ENCODE measurements at regions not wholly inside any gene's neighbourhood (a gene's known extent, or its start where the extent isn't known, plus 50 kb on each side); places are given as distances from the start of the nearest gene placed in this dataset.

DNA sequence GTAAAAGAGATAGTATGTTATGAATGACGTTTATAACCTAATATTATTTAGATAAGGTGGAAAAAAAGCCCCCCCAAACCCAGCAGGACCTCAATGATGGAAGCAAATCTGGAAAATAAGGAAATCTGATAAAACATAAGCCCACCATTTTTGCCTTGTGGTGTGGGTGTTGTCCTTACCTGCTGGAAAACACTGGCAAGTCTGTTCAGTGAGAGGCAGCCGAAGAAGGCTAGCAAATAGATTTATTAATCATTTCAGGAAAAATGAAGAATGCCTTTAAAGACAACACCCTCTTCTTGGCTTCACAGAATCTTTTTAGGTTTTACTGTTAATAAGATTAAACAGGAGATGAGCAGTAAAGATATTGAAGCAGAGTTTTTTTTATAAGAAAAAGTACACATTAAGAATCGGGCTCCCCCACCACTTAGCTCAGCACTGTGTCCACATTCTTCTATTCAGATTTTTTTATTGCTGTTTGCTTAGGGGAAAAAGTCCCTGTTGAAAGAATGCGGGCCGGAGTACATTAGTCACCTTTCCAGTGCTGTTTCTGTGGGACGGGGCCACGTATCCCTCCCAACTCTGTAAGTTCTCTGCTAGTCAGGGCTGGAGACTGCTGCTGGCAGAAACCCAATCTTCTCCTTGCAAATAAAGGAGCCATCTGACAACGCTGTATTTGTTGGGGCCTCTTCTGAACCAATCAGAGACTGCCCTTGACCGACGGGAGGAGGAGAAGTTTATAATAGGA, 104.1 kb downstream of the EVX1 start:
- peak overlapping the region; percentile 92 for H3K27ac ChIP-seq (ENCODE audit: low read length)
- peak; percentile 99 for DNase-seq
- peak overlapping the region; percentile 86 for H3K4me2 ChIP-seq (ENCODE audit: low read length)
- CTCF ChIA-PET = no interaction called here
- H3K9ac ChIP-seq (ENCODE audit: low read length) = peak overlapping the region; percentile 62
- ATAC-seq = peak; percentile 91
- peak overlapping the region; percentile 57 for H3K4me3 ChIP-seq (ENCODE audit: low read length)
- peak overlapping the region; percentile 79 for H2AFZ ChIP-seq (ENCODE audit: low read length)
- no peaks in the 10 kb centered on the region for H3F3A ChIP-seq (ENCODE audit: low read length, unreplicated experiment)
- no peaks in the 10 kb centered on the region for H4K20me1 ChIP-seq (ENCODE audit: low read length)
- TF ChIP-seq EZH2 (IDR thresholded peaks at IDR 0.05; ENCODE audit: low read length, unreplicated experiment) = no peak
- TF ChIP-seq EZH2phosphoT487 (IDR thresholded peaks at IDR 0.05; ENCODE audit: borderline replicate concordance, low read length) = no peak
- TF ChIP-seq CTCF (conservative IDR thresholded peaks at IDR 0.05; ENCODE audit: low read depth, low read length) = no peak
- no peaks in the 10 kb centered on the region for H3K79me2 ChIP-seq (ENCODE audit: low read length)
- no peaks in the 10 kb centered on the region for H3K36me3 ChIP-seq (ENCODE audit: low read depth, low read length)
- BruUV-seq (replicated peaks) = no TSS peak
- intact Hi-C loops (cut with micrococcal nuclease) = loop anchor here (1.0 to 2.0 kb wide), 8 partner anchors 26 to 316 kb away; partner anchors contain the start of genes EVX1 and HIBADH
- POLR2A ChIA-PET (ENCODE audit: unreplicated experiment) = interaction anchor here (0.7 kb wide), 1 partner anchor 421 kb away, joined by 3 read pairs; no protein-coding TSS in a partner anchor
- peaks cover 43% of the 10 kb centered on the region for H3K4me1 ChIP-seq (ENCODE audit: insufficient read depth, low read length)
- H3K9me2 ChIP-seq (replicated peaks; ENCODE audit: low read length) = no peaks in the 10 kb centered on the region
- no peaks in the 10 kb centered on the region for H3K9me3 ChIP-seq (ENCODE audit: low read length)
- H3K27me3 ChIP-seq (ENCODE audit: low read length) = no peaks in the 10 kb centered on the region

DNA sequence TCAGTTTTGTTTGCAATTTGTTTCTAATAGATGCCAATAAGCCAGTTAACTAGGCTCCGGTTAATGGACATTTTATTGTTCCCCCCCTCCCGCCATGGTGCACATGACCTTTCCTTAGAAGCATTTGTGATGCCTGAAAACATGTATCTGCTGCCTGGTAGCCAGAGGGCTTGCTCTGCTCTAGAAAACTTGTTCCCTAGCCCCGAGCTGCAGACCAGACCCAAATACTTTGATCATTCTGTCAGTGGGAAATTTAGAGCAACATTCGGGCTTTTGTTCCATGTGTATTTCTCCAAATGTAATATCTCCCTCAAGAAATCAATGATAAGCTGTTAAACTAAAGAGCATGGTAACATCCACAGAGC, 104.7 kb downstream of the EVX1 start:
- Histone ChIP-seq H3K9me3 (ENCODE audit: low read length) (no peaks in the 10 kb centered on the region), H3K79me2 (ENCODE audit: low read length) (no peaks in the 10 kb centered on the region), H3K36me3 (ENCODE audit: low read depth, low read length) (no peaks in the 10 kb centered on the region), H3F3A (ENCODE audit: low read length, unreplicated experiment) (no peaks in the 10 kb centered on the region), H3K27ac (ENCODE audit: low read length) (peak overlapping the region; percentile 91), H3K4me3 (ENCODE audit: low read length) (peak overlapping the region; percentile 55; the same call in 1 of the 2 replicates), H3K27me3 (ENCODE audit: low read length) (no peaks in the 10 kb centered on the region), H3K9me2 (replicated peaks; ENCODE audit: low read length) (no peaks in the 10 kb centered on the region), H3K9ac (ENCODE audit: low read length) (peak overlapping the region; percentile 51), H3K4me2 (ENCODE audit: low read length) (peak overlapping the region; percentile 86), H4K20me1 (ENCODE audit: low read length) (no peaks in the 10 kb centered on the region), H3K4me1 (ENCODE audit: insufficient read depth, low read length) (peaks cover 43% of the 10 kb centered on the region), H2AFZ (ENCODE audit: low read length) (peak overlapping the region; percentile 79)
- intact Hi-C loops (cut with micrococcal nuclease) = loop anchor here (1.0 to 2.0 kb wide), 6 partner anchors 26 to 316 kb away; partner anchors contain the start of genes EVX1 and HIBADH
- peak; percentile 16; the same call in 1 of the 2 replicates for ATAC-seq
- no peak for TF ChIP-seq CTCF (conservative IDR thresholded peaks at IDR 0.05; ENCODE audit: low read depth, low read length)
- TF ChIP-seq EZH2phosphoT487 (IDR thresholded peaks at IDR 0.05; ENCODE audit: borderline replicate concordance, low read length) = no peak
- ChIA-PET POLR2A (ENCODE audit: unreplicated experiment) (interaction anchor here (0.7 kb wide), 1 partner anchor 420 kb away, joined by 3 read pairs; no protein-coding TSS in a partner anchor), CTCF (no interaction called here)
- DNase-seq = no peak
- BruUV-seq (replicated peaks) = no TSS peak

- Histone ChIP-seq H3K9ac (ENCODE audit: low read length) (no peak overlapping the region), H3K27ac (ENCODE audit: low read length) (no peak overlapping the region), H3K9me3 (ENCODE audit: low read length) (no peaks in the 10 kb centered on the region), H3K4me3 (ENCODE audit: low read length) (no peak overlapping the region), H3F3A (ENCODE audit: low read length, unreplicated experiment) (no peaks in the 10 kb centered on the region), H4K20me1 (ENCODE audit: low read length) (no peaks in the 10 kb centered on the region), H3K27me3 (ENCODE audit: low read length) (no peaks in the 10 kb centered on the region), H3K36me3 (ENCODE audit: low read depth, low read length) (no peaks in the 10 kb centered on the region), H2AFZ (ENCODE audit: low read length) (no peak overlapping the region), H3K9me2 (replicated peaks; ENCODE audit: low read length) (no peaks in the 10 kb centered on the region), H3K4me1 (ENCODE audit: insufficient read depth, low read length) (peaks cover 43% of the 10 kb centered on the region), H3K4me2 (ENCODE audit: low read length) (peak overlapping the region; percentile 33), H3K79me2 (ENCODE audit: low read length) (no peaks in the 10 kb centered on the region)
- intact Hi-C loops (cut with micrococcal nuclease) = no loop called here
- no TSS peak for BruUV-seq (replicated peaks)
- ChIA-PET CTCF (no interaction called here), POLR2A (ENCODE audit: unreplicated experiment) (no interaction called here)
- no peak for ATAC-seq
- no peak for TF ChIP-seq CTCF (conservative IDR thresholded peaks at IDR 0.05; ENCODE audit: low read depth, low read length)
- DNase-seq = peak; percentile 75
Observed at GRCh38 chr7:27349621-27350020, 107.0 kb downstream of the EVX1 start.
